HG02885 (cell line): ENCODE measurements at regions not wholly inside any gene's neighbourhood (a gene's known extent, or its start where the extent isn't known, plus 50 kb on each side); places are given as distances from the start of the nearest gene placed in this dataset.

Experiments
- ATAC-seq: cut with Tn5 transposase; IDR thresholded peaks from one replicate; pipeline ENCODE4 v1.9.1; 2021; ENCODE audit warnings: mild to moderate bottlenecking; ENCODE audit not compliant: unreplicated experiment, poor library complexity

DNA sequence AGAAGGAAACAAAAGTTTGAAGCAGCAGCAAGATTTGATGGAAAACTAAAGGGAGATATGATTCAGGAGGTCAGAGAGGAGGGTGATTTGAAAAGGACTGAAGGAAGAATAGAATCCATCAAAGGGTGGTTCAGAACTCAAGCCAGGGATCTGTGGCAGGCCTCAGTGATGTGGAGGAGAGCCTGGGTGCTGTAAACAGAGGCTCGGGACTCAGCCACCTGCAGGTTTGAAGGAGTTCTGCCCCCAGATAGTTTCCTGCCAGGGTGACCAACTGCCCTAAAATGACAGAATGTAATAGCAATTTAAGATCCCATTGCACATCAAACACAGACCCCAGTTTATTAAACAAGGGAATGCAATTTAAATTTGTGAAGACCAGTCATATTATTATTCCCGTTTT lies 204.0 kb upstream of the FAT1 start:
- no peak for ATAC-seq

DNA sequence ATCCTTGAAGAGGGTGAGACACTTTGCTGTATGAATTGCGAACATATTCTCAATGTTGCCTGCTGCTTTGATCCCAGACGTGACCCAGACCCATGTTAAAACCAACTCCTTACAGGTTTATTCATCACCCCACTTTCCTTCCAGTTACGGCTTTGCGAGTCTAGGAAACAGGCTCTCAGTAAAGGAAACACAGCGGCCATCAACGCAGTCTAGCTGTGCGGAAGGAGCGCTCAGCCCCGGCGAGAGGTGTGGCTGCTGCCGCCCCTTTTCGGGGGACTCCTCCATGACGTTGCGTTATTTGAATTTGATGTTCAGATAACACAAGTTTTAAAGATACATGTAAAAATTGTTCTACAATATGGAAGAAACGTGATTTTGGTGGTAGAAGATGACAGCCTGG lies 206.4 kb upstream of the FAT1 start:
- no peak for ATAC-seq

DNA sequence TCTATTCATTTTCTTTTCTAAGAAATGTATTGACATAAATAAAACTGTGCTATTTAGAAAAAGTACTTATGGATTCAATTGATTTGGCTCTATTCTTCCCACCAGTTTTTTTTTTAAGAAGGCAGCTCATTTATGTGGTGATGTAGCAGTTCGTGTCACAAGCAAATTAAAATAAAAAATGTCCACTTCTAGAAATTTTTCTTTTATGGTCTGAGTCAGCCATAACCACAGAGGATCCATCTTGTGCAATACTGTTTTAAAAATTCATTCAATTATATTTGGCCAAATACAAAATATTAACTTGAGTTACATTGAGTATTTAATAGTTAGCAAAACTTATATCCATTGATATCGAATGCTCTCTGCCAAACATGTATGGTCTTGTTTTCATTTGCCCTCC lies 207.9 kb upstream of the FAT1 start:
- no peak for ATAC-seq

DNA sequence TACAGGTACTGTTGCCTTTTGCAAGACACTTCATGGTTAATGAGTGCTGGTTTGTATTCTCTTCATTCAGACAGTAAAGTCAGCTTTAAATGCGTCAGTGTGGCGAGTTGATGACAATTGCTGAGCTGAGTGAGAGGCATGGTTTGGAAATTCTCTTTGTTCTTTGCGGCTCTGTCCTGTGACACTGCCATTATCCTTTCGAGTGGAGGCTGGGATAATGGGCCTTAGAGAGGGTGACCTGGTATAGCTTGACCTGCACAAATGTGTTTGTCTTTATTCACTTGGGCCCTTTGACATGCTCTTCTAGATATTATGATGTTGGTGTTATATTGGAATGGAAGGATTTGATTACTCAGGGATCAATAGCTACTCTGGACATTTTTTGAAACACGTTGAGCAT lies 208.5 kb upstream of the FAT1 start:
- ATAC-seq = no peak

DNA sequence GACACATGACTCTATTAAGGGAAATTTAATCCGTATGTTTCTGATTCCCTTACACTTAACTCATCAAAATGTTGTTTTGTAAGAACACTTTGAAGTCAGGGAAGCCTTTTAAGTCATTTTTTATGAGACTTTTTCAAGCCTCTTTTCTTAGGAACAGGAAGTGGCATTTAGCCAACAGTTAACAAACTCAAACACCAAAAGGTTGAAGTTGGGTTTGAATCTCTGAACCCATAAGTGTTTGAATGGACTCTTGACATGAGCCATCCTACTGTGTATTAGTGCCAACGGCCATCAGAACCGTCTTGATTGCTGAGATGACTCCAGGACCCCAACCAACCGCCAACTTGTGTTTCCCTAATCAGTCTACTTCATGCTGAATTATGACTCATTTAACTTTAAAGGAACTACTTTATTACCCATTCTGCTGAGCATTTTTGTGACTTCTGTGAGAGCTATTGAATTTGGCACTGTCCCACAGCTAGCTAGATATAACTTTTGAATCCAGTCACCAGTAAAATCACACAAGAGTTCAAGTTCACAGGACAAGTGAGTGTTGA lies 209.1 kb upstream of the FAT1 start:
- no peak for ATAC-seq

DNA sequence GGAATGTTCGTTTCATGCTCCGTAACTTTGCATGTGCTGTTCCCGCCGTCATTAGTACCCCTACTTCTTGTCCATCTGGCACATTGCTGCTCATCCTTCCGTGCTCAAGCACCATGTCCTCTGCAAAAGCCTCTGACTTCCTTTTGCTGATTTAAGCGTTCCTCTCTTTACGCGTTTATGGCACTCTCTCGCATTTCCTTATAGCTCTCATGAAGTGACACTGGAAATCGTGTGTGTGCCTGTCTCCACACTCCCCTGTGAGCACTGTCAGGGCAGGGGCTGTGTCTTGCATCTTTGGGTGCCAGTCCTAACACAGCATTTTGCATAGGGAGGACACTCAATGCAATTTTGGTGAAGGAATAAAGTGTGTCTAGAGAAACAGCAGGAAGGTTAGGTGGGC lies 210.6 kb upstream of the FAT1 start:
- no peak for ATAC-seq

DNA sequence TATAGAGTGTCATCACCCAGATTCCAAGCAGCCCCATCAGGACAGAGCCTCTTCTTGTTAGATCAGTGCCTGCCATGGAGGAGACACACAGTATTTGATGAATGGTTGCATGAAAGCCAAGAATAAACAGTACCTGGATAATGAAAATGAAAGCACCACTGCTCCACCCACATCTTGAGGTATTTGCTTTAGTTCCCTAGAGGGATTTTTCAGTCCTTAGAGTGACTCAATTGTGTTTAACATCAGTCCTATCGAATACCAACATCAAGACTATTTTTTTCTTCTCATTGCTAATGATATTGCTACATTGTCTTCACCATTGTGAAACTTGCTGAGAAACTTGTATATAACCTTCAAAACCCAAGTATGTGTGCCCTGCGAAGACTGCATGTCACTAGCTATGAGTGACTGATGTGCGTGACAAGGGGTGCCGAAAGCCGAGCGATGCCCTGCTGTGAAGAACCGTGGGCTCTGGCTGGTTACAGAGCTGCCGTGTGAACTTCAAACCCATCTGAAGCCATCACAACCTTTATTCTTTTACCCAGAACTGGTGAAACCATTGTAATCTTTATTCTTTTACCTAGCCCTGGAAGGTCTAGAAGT lies 211.3 kb upstream of the FAT1 start:
- ATAC-seq = no peak

DNA sequence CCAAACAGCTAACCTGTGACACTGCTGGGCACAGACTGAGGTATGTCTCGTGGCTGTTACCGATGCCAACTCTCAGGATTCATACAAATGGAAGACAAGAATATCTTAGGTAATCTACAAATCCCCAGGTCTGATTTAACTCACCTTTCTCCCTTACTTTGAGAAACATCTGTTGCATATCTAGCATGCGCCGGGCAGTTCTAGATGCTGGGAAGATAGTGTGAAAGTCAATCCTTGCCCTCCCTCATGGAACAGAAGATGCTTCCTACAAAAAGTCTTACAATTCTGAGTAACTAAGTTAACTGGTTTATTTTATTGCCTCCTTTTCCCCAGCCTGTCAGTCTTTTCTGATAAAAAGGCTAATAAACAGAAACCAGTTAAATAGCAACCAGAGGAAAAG lies 212.2 kb upstream of the FAT1 start:
- no peak for ATAC-seq

DNA sequence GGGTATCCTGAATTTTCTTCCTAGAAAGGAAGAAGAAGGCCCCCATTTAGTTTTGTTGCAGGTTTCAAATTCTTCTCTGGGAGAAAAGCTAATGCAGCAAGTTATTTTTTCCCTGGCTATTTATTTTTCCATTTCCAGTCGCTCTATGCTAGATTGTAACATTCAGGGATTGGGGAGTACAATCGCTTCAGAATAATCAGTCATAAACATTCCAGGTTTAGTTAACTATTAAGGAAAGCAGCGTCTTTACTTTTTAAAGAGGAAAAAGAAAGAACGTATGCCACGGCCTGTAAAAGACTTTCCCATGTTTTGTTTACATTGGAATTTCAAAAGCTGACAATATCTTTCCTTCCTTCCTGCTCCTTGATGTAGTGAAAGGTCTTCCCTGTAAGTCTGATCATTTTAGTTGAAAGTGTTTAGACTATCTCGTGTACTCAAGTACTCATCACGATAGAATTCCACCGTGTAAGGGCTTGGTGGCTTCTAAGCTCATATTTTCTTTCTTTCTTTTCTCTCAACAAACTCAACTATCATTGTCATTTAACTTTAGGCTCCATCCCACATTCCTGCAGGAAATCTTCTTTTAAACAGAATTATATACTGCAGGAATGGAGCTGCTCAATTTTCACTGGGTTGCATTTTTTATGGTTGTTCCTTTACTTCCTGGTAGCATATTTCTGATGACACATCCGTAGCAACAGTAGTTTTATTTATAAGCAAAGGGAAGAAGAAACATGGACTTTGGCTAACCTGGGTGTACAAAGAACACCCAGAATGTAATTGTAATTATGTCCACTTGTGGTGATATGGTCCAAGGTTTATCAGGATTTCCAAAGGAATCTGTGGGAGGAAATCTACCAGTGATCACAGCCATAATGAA lies 213.1 kb upstream of the FAT1 start:
- ATAC-seq = no peak

DNA sequence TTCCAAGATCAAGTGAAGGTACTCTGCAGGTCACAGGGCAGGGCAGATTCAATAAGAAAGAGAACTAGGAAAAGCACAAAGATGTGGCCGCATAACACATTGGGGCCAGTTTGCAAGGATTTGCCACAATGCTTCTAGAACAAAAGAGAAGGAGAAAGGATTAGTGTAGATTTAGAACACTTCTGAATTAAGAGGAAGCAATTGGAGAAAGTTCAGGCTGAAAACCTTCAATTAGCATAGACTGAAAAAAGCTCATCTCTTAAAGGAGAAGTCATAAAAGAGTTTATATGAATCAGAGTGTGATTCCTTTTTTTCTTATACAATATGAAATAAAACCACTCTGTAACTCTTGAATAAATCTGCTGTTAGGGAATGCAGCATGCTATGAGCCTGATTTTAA lies 215.6 kb upstream of the FAT1 start:
- ATAC-seq = no peak

DNA sequence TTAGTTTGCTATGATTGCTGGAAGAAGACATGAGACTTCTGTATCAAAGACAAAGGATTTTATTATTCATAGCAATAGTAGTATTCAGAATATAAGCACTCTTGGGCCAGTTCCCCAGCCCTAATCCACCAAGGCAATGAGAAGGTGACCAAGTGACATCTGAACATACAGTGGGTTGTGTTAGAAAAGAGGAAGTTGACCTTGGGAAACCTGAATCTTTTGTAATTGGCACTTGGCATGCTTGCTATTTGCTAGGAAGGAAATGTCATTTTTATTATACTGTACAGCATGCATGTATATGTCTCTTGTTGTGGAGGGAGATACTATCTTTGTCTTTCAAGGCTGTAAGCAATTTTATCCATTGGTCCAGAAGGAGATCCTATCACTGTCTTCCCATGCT lies 216.1 kb upstream of the FAT1 start:
- no peak for ATAC-seq

DNA sequence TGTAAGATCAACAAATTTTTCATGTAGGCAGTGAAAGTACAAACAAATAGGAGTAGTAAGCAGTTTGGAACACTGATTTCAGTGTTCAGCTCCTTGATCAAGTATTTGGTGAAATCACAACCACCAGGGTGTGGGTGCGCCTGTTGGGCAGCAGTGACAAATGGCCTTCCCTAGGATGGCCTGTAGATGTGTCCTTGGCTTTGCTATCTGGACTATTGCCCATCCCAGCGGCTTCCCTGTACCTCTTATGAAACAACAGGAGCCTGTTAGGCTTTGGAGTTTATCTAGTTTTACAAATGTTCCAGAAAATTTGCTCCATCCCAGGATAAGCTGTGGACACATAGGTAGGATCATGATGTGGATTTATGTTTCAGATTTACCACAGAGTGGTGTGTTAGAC lies 216.8 kb upstream of the FAT1 start:
- no peak for ATAC-seq

DNA sequence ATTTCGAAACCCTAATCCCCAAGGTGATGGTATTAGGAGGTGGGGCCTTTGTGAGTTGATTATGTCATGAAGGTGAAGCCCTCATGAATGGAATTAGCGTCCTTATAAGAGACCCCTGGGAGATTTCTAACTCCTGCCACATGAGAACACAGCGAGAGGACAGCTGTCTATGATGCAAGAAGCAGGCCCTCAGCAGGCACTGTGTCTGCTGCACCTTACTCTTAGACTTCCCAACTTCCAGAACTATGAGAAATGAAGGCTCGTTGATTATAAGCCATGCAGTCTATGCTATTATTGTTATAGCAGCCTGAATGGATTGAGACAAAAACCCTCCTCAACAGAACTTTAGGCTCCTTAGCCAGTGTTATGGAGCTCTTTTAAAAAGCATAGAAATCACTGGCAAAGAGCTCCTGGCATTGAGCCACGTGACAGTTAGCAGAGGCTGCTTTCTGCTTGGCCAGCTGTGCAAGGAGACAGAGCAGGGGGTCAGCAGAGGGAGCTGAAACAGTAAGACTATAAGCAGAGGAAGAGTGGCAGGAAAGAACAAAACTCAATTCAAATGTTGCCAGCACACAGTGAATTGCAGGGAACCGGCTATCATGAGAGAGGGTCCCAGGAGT lies 219.2 kb upstream of the FAT1 start:
- ATAC-seq = no peak

DNA sequence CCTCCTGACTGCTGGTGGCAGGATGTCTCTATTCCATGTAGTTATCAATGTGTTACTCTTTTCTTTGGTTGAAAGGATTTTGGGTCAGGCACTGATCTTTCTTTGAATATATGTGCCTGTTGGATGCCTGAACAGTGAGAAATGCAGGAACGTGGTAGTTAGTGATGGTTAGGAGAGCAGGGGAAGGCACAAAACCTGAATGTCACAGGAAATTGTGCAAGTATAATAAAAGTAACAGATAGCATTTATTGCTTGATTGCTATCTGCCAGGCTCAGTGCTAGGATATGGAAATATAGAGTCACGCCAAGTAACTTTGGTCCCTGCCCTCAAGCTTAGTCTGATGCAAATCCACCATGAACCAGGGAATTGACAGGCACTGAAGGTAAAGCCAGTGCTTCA lies 219.8 kb upstream of the FAT1 start:
- no peak for ATAC-seq

DNA sequence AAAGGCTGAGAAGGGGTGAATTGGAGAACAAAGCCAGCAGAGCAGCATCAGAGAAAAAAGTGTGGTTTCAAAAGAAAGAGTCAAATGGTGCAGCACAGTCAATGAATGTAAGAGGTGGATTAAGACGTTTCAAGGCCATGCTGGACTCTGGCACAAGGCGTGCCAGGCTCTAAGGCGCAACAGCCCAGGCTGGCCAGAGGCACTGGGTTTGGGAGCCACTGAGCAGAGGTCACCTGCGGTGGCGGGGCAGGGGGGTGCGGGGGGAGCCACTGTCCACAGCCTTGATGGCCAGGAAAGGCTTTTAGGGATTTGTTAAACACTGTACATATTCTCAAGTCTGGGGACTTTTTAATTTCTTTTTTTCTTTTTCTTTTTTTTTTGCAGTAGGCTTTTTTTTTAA lies 222.5 kb upstream of the FAT1 start:
- ATAC-seq = no peak

DNA sequence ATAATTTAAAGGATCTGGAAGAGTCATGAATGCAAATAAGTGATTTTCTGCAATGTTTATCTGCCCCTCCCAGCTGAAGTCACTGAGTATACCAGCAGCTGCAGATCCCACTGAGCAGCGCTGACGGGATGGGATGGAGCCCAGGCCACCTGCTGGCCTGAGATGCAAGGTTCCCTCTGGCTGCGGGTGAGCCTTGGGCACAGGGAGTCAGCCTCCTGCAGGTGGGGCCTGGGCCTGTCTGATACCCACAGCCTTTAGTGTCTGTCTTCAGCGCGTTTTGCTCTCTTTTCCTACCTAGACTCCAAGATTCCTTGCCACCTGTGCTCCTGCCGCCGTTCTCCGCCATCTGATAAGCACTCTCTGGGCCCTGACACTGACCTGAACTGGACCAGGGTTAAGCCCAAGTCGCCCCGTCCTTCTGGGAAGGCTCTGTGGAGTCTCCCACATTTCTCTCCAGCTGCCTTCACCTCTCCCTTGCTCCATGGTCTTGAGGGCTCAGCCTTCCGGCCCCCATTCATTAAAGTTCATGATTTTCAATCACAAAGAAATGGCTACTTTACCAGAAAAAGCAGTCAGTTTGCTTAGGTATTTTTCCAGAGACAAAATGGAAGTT lies 223.1 kb upstream of the FAT1 start:
- no peak for ATAC-seq

DNA sequence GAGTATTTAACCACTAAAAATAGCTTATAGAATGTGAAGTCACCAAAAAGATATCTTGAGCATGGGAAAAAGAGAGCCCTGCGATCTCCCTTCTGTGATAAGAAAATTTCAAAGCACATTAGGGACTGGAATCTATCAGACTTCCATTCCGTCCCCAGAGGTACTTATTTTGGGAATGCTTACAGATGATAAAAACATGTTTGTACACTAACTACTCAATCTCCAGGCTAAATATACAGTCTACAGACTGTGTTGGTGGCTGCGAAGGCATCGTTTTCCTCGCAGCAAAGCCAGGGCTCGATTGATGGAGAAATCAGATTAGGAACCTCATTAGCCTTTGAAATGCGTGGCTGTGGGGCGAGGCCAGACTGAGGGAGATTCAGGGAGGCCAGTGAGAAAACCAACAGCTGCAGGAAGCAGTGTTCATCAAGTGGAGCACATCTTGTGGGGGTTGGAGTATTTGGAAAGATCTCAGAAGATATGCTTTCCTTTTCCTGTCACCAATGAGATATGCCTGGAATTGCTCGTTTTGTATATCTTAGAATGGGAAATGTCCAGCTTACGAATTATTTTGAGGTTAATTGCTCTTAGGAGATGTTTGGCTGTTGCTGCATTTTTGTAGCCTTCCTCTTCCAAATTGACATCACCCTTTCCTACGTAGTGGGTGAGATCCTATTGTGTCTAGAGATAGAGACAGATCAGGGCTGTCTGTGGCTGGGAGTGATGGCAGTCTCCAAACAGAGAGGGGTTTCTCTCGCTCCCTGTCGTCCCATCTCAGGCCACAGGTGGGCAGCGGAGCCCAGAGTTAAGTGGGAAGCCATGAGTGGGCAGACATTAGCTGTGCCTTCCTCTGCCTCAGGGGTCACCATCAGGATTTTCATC lies 224.9 kb upstream of the FAT1 start:
- ATAC-seq = no peak

DNA sequence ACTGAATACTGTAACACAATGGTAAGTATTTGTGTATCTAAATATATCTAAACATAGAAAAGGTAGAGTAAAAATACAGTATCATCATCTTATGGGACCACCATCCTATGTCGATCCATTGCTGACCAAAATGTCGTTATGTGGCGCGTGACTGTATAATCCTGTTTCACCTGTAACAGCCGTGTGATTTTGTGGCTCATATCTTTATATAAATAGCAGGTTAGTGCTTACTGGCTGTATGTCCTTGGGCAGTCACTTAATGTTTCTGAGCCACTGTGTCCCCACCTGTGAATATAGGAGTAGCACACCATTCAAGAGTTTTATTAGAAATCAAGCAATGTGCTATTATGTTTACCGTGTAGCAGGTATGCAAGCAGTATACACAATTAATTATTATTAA lies 226.2 kb upstream of the FAT1 start:
- ATAC-seq = no peak

DNA sequence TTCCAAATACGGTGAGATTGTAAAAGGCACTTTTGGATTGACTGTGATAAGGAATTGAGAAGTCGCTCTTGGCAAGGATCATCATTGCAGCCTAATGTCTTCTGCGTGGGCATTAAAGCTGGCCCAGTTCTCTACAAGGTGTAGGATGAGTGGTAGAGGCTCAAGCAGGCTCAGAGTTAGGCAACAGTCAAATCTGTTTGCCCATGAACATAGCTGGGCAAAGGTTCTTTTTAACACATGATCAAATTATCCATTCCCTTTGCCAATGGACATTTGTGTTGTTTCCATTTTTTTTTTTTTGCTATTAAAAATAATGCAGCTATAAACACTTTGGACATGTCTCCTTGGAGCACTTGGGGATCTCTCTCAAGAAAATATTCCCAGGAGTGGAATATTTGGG lies 229.1 kb upstream of the FAT1 start:
- ATAC-seq = no peak

DNA sequence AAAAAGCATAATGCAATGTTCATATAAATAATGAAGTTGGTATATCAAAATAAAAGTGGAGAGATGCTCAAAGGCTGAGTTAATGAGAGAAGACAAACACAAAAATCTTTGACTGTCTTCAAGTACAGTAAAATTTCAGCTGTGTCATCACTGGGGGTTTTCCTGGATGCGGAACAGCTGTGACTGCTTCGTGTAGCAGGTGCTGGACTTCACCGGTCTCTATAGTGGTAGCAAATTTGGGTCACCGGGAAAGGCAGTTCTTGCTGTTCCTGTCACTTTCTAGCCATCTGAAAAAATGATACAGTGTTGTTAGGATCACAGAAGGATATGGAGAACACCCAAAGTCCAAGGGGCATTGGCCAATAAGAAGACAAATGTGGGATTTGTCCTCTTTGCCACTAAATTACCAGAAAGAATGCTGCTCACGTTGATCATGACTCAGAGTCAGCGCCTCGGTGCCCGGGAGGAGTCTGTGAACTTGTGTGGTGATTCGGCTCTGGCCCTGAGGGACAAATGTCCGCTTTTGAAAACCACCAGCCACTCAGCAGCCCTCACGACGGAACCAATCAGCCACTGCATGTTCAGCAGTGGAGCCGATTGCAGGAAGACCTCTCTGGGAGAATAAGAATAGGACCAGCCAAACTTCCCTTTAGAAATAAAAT lies 230.1 kb upstream of the FAT1 start:
- ATAC-seq = no peak
